ENCODE measurements at regions not wholly inside any gene's neighbourhood (a gene's known extent, or its start where the extent isn't known, plus 50 kb on each side); places are given as distances from the start of the nearest gene placed in this dataset.

DNA sequence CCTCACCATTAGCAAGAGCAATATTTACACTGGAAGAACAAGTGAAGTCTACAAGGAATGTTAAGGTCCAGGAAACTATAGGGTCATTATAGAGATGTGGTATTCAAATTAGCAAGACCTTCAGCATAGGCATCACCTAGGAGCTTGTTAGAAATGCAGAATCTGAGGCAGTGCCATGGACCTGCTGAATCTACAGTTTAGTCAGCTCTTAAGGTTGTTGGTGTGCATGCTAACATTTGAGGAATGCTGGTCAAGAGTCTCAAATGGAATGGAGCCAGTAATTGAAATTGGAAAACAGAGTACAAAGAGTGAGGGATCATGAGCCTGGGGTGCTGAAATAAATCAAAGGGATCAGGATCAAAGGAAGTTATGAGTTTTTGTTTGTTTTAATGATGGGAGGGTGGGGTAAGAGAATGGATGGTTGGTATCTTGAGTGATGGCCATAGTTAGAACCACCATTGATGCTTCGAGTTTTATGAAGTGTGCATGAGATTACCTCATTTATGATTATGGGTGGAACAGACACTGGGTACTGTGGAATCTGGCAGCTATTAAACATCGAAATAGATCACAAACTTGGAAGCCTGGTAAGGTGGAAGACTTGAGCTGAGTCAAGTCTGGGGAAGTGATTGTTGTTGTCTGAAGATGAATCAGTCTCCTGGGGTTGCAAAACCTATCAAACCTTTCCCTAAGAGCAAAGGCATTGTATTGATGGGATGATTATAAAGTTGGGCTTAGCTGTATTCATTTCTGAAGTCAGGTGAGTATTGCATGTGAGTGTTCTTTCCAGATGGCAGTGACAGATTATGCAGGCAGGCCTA lies 323.3 kb upstream of the E2F7 start:
- DNase-seq, result no peak

DNA sequence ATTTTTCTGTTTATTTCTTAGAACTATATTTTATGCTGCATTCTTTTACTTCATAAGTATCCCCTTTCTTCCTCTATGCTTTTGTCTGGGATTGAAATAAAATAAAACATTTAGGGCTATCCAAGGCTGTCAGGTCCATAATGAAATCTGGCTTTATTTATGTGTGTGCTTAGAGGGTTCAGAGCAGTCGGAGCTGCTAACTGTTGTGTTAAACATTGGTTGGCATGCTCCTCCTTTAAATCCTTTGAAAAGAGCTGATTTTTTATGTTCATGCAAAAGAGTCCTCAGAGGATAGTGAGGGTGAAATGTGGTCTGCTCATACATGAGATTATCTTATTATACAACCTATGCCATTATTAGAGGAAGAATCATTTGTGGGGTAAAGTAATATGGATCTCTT lies 322.3 kb upstream of the E2F7 start:
- no peak for DNase-seq

DNA sequence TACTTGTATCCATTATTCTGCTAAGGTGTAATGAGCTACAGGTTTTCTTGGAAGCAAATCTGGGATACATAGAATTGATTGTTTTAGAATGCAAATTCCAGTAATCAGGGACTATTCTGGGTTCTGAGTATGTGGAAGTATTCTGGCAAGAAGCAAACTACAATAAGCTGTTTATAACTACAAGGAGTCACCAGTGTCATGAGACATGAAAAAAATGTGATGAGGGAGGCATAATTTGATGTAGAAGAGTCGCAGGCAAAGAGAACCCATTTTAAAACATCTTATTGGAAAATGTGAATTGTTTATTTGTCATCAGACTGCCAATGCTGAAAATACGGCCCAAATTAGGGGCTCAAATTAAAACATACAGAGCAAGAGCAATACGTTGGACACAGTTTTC lies 321.8 kb upstream of the E2F7 start:
- no peak for DNase-seq

DNA sequence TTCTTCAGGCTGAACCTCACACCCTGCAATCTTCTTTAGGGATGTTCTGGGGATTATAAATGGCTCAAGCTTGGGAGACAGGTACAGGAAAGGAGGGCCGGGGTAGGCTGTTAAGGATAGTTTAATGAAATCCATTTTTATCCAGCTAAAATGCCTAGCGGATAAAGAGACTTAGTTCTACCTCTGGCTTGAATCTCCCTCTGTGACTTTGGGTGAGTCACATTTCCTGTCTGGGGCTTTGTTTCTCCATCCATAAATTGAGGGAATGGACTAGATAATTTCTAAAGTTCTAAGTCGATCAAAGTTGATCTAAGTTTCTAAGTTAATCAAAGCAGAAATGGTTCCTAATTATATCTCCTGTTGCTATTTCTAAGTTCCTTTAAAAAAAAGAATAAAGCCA lies 319.6 kb upstream of the E2F7 start:
- no peak for DNase-seq

DNA sequence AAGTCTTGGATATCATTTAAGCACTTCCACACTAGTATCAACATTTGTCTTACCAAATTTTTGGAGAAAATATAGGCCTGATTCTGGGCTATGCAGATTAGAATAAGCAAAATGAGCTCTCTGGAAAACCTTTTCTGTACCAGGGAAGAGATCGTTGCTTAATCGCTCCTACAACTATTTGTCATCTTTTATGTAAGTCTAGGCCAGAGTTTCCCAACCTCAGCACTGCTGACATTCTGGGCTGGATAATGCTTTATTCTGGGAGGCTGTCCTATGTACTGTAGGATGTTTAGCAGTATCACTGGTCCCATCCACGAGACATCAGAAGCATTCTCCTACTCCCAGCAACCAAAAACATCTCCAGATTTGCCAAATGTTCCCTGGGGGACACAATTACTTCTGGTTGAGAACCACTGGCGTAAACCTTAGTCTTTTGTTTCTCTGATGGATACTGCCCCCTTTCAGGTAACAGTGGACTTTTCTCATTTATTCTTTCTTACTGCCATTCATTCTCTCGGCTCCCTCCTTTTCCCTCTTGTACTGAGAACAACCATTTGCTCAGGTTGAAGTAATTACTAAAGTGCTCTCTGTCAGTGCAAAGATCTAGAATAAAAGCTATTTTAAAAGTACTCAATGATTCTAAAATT lies 316.9 kb upstream of the E2F7 start:
- peak; percentile 22 to 32 for DNase-seq

DNA sequence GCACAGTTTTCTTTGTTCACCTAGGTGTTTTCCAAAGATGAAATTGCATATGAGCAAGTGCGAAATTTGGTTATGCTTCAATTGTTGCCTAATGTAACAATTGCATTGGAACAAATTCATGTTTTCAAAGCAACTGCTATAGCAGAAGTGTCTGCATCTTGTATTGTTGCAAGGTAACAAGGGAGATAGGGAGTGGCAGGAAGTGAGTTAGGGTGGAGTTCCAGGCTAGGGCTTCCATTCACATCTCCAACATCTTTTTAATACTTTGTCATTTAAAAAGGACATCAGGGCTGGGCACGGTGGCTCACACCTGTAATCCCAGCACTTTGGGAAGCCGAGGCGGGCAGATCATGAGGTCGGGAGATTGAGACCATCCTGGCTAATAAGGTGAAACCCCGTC lies 312.3 kb upstream of the E2F7 start:
- DNase-seq, result no peak

DNA sequence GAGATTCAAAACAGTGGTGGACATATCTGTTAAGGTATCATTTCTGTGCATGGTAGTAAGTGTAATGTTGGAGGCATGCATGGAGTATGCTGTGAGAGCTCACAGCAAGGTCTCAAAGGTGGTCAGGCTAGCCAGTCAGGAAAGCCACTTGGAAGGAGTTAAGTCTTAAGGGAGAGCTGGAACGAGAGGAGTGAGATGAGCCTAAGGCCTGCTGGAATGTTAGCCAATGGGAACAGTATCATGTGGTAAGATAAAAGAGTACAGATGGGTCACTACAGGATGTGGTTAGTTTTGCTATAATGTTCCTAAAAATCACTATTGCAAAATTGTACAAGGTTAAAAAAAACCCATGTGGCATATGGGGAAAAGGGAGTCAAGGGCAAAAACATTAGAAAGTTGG lies 311.7 kb upstream of the E2F7 start:
- DNase-seq, result no peak

DNA sequence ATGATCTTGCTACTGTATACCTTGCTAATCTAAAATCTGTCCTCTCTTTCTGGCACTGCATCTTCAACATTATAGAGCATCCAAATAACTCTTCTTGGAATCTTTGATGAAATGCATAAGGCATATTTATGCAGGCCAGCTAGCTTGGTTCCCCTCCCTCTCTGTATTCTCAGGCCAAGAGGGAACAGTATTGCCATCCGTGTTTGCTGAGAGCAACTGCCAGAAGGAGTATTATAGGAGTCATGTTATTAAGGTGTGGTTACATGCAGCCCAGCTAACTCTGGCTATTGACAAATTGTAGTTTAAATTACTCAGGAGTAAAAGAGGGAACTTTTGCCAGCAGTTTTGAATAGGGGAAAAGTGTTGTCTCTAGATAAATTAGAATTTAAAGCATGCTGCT lies 309.3 kb upstream of the E2F7 start:
- DNase-seq, result no peak

DNA sequence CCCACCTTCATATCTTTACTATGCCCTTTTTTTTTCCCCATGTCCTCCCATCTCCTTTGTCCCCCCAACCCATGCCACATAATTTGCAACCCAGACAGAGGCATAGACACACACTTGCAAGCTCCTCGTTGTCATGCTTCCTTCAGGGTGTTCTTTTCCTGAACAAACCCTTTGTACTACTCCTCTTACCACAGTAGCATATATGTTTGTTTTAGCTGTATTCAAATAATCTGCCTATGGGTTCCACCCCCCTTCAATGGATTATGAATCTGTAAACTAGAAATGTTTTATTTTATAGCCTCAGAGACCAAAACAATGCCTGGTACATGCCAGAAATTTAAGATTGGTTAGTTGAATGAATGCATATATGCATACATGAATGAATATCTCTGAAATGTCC lies 307.1 kb upstream of the E2F7 start:
- no peak for DNase-seq

DNA sequence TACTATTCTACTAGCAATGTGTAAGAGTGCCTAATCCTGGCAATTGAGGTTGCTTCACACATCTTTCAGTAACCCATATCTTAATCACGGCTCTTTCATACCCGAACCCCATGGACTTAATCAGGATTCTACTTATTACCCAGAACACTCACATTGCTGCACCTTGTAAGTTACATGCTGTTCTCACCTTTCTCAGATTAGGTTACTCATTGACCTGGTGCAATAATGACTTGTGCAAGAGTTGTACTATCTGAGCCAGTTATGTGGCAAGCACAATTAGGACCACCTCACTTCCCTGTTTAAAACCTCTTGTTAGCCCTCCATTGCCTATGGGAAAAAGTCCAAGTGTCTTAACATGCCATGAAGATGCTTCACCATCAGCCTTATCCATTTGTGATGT lies 306.7 kb upstream of the E2F7 start:
- no peak for DNase-seq

DNA sequence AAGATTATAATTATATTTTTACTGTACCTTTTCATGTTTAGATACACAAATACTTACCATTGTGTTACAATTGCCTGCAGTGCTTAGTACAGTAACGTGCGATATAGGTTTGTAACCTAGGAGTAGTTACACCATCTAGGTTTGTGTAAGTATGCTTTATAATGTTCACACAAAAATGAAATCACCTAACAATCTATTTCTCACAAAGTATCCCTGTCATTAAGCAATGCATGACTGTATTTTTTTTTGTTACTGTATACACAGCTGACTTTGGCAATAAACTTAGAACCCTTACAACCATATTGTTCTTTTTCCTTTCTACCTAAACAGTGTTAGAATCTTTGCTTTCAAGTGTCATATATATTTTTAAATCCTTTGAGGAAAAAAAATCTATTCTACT lies 303.0 kb upstream of the E2F7 start:
- DNase-seq, result no peak

DNA sequence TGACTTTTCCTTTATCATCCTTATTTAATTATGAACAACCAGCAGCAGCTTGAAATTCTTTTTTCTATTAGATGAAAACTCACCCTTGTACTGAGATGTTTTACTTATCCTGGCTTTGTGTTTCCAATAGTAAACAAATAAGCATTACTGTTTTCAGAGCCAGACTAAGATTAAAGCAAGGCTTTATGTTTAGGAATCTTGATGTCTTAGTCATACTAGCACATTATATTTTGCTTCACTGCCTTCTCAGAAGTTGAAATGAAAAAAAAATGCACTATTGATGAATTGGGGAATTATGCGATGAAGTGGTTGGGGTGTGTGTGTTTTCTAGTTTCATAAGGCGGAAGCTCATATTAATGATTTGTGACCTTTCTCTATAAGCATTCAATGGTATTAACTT lies 301.2 kb upstream of the E2F7 start:
- no peak for DNase-seq

DNA sequence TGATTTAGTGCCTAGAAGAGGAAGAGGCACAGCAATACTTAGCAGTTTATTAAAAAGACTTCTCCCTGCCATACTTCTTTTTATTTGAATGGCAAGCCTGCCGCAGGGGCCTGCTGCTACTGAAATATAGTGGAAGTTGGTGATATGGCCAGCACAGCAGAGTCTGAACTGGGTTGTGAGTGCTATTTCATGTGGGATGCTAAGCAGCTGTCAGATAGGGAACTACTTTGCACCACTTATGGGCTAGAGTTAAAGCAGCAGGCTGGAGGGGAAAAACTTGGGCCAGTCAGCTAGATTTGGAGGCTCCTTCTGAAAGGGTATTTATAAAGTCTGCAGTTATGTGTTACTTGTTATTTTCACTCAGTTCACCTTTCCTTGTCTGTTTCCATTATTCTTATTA lies 299.0 kb upstream of the E2F7 start:
- DNase-seq, result no peak

DNA sequence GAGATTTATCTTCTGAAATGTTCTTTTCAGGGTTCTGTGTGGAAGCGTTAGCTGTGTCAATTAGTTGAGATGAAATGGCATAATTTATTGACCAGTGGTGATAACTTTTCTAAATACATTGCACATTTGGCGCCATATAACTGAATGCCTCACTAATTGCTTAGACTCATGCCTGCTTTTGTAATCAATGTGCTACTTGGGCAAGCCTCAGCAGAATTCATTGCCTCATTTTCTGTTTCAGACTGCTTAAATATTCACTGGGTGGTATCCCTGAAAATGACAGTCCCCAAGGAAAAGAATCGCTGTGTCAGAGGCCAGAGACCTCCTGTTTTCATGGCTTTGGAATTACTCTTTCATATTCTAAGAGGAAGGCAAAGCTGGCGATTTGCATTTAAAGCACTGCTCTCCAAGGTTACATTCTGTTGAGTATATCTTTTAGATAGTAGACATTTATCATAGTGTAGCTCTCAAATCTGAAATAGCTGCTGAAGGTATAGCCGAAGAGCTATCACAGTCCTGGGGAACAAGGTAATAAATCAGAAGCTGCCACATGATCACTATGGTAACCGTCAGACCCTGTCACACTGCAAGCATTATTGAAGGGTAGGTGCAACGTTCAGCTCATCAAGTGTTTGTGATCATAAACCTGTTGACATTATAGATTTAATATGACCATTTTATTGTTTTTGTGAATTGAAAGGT lies 297.3 kb upstream of the E2F7 start:
- DNase-seq, result no peak

DNA sequence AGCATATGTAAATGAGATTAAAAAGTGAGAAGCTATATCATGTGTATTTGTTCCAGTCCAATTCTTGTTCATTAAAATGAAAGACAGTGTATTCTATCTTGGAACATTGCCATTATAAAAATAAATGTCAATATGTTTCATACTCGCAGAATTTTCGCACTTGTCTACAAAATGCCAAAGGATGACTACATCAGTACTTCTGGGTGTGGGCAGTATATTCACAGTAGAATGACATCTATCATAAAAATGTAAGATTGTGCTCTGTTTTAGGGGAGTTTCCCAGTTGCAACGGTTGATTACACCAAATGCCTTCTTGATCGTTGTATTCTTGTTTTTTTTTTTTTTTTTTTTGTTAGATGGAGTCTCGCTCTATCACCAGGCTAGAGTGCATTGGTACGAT lies 292.3 kb upstream of the E2F7 start:
- no peak for DNase-seq

DNA sequence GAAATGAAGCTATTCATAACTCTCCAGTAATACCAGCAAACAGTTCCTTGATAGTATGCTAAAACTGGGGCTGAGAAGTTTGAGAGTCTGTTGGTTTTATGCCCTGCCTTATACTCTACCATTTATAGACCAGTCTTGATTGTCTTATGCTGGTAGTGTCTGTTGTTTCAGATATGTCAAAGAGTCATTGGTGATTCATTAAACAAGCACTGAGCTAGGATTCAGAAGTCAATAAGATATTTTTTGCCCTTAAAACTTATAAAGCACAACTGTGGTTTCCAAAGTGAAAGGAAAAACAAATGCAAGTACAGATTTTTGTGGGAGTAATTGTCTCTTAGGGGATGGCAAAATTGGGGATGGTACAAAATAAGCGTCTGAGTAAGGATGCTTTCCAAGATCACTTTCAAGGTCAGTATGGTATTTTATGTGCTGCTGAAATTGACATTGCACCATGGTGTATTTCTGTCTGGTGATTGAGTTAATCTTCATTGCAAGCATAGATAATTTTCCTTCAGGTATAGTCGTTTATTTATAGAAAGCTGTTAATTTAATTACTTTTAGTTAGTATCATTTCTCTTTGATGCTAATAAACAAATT lies 289.5 kb upstream of the E2F7 start:
- DNase-seq, result no peak

DNA sequence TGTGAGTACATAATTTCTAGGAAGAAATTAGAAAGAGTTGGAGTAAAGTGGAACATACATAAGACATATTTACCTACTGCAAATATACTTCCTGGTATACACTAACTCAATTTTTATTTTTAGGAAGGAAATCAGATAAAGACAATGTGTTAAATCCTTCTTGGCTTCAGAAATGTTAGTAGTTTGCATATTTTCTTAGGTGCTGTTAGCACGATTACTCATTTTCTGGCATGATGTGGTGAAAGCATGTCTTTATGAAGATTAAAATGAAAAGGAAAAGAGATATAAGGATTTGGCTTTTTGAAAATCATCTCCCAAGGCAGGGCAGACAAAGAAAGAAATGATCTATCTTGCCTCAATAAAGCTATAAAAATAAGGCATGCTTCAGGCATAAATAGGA lies 287.6 kb upstream of the E2F7 start:
- no peak for DNase-seq

DNA sequence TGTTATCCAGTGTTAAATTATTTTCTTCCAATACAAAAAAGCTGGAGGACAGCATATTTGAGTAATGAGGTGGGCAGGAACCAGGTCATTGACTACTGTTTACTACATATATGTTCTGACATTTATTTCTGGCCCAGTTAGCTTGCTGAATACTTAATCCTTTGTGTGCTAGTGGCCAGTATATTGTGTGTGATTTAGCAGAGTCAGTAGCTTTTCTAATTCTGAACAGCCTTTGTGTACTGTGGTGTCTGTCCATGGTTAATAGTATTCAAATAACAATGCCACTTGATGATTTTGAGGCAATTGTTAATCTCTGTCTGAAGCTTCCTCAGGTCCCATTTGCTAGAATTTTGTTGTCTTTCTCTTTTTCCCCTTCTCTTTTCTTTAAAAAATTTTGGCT lies 286.5 kb upstream of the E2F7 start:
- DNase-seq, result no peak

DNA sequence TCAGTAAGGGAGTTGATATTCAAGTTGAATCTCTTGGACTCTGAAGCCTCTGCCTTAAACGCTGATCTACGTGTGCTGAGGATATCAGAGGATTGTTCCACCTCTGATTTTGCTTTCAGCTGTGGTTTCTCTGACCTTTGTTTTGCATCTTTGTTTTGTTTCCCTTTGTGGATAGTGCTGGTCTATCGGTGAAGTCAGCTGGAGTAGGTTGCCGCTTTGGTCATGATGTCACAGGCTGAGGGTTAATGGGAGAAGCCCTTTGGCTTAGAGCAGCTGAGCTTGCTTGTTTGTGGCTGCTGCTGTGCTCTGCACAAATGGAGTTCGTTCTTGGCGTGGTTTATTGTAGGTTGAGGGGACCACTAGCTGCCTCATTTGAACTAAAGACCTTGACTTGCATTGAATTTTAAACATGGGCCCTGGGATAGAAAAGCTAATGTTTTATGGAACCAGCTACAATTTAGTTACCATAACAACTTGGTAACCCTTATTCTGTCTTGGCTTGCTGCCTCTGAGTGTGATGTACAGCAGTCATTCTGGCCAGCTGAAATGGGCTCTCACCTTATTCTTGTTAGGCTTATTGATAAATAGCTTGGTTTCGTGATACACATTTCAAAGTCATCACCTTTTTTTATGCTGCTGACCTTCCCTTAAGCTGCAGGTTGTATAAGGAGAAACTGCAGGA lies 284.5 kb upstream of the E2F7 start:
- DNase-seq, result no peak

DNA sequence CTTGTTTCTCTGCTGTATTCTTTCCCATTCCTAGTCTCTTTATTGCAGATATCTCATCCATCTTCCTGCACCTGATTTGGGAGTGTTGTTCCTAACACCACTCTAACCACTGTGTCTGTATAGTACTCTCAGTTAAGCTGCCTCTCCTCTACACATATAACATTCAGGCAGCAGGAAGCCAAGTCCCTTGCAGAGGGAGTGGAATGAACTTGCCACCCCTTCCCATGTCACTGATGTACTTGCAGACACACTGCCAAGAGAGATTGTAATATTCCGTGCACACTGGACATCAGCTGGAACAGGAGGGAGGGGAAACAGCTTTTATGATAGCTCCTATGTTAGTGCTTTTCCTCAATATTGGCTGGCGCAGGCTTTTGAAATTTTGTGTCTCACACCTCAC lies 281.6 kb upstream of the E2F7 start:
- no peak for DNase-seq

DNA sequence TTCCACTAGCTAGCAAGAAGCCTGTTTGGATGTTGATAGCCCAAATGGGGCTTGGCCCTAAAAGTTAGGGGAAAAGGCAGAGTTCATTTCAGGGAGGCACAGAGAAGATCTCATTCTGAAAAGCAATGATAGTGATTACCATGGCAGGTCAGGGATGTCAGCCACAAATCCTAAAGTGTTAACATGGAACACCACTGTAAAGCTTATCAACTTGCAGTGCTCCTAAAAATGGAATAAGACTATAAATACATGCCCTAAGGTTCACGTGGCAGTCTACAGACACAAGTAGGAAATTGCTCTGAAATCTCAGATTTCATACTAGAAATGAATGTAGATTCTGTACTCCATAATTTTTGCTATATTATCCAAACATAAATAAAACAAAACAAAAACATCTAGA lies 280.0 kb upstream of the E2F7 start:
- DNase-seq, result no peak

DNA sequence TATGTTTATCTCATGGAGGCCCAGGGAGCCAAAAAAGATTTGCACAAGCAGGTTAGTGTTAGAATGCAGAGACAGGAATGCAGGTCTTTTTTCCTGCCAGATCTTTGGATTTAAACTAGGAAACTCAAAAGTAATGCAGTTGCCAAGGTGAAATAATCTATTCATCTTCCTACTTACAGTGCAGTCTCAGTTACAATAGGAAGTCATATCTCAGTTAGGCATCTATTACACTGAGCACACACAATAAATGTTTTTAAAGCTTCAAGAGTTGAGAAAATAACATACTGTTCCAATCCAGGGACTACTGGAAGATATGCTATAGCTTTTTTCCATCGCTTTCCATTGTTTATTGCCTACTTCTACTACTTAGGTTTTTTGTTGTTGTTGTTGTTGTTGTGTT lies 279.3 kb upstream of the E2F7 start:
- no peak for DNase-seq

DNA sequence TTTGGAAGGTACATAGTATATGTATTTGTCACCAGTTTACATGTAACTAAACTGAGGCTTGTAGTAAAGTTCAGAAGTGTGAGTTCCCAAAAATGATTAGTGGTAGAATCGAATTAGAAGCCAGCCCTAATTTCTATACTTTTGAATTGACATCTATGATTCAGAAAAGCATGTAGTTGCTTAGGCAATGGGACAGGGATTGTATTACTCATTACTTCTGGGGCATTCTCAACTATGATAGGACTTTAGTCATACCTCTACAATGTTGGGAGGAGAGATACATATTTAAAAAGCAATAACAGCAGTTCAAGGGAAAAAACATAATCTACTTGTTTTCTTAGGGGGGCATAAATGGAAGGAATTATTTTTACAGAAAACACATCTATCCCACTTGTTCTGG lies 277.9 kb upstream of the E2F7 start:
- DNase-seq, result no peak
